Large intestine (tissue), 3 donors: ENCODE measurements at regions not wholly inside any gene's neighbourhood (a gene's known extent, or its start where the extent isn't known, plus 50 kb on each side); places are given as distances from the start of the nearest gene placed in this dataset.

Experiments
- DNase-seq, 2 donors: peaks; one replicate each; pipeline versions ENCODE4 v3.0.0 to v3.0.0-alpha.2; 2013
- H3K27ac ChIP-seq: one replicate; pipeline ENCODE4 v1.5.1; 2013; ENCODE audit warnings: low read length
- H3K27me3 ChIP-seq: 2 replicates; pipeline ENCODE4 v1.6.1; 2013; ENCODE audit warnings: low read length; ENCODE audit not compliant: control insufficient read depth, insufficient read depth
- H3K36me3 ChIP-seq: 2 replicates; pipeline ENCODE4 v1.6.1; 2013; ENCODE audit warnings: low read length; ENCODE audit not compliant: control insufficient read depth, insufficient read depth
- H3K4me1 ChIP-seq: one replicate; pipeline ENCODE4 v1.6.1; 2013; ENCODE audit warnings: low read length; ENCODE audit not compliant: control insufficient read depth, insufficient read depth
- H3K4me3 ChIP-seq: one replicate; pipeline ENCODE4 v1.5.1; 2013; ENCODE audit warnings: low read length
- H3K9me3 ChIP-seq: one replicate; pipeline ENCODE4 v1.6.1; 2013; ENCODE audit warnings: mild to moderate bottlenecking, low read depth, low read length, moderate library complexity; ENCODE audit not compliant: control insufficient read depth
- WGBS: methylation state at CpG from one replicate; pipeline ENCODE4 v1.1.5; 2013; ENCODE audit warnings: low lambda C conversion rate; ENCODE audit not compliant: insufficient coverage; 5-methylcytosine and 5-hydroxymethylcytosine counted together

- no peak overlapping the region for H3K4me3 ChIP-seq
- no peaks in the 10 kb centered on the region for H3K36me3 ChIP-seq
- no CpG with 5 or more reads among the region's 3 CpGs for WGBS
These were observed 99.6 kb downstream of the NMUR2 start for GRCh38 chr5:152305525-152305924.

GRCh38 chr5:152303841-152304240 is 101.2 kb downstream of the NMUR2 start:
- Histone ChIP-seq H3K27me3 (no peaks in the 10 kb centered on the region), H3K27ac (no peak overlapping the region), H3K9me3 (no peaks in the 10 kb centered on the region), H3K4me3 (no peak overlapping the region), H3K4me1 (no peaks in the 10 kb centered on the region), H3K36me3 (no peaks in the 10 kb centered on the region)
- no peak for DNase-seq

More at GRCh38 chr5:152305525-152305924, 99.6 kb downstream of the NMUR2 start:
- Histone ChIP-seq H3K9me3 (no peaks in the 10 kb centered on the region), H3K4me1 (no peaks in the 10 kb centered on the region), H3K27ac (no peak overlapping the region), H3K27me3 (no peaks in the 10 kb centered on the region)
- DNase-seq: no peak

GRCh38 chr5:152297866-152298265 is 107.2 kb downstream of the NMUR2 start:
- no peak for DNase-seq
- H3K27me3 ChIP-seq: no peaks in the 10 kb centered on the region
- H3K4me1 ChIP-seq: no peaks in the 10 kb centered on the region
- no peaks in the 10 kb centered on the region for H3K36me3 ChIP-seq
- no peak overlapping the region for H3K27ac ChIP-seq
- no peak overlapping the region for H3K4me3 ChIP-seq
- no peaks in the 10 kb centered on the region for H3K9me3 ChIP-seq

- no peak overlapping the region for H3K4me3 ChIP-seq
- no peak overlapping the region for H3K27ac ChIP-seq
- no CpG with 5 or more reads among the region's 2 CpGs for WGBS
- H3K27me3 ChIP-seq: no peaks in the 10 kb centered on the region
- H3K9me3 ChIP-seq: no peaks in the 10 kb centered on the region
- no peaks in the 10 kb centered on the region for H3K4me1 ChIP-seq
- no peaks in the 10 kb centered on the region for H3K36me3 ChIP-seq
- DNase-seq: no peak
These were observed 111.9 kb downstream of the NMUR2 start for GRCh38 chr5:152293189-152293588.

GRCh38 chr5:152290181-152290580 is 114.9 kb downstream of the NMUR2 start:
- no CpG with 5 or more reads among the region's 5 CpGs for WGBS
- Histone ChIP-seq H3K9me3 (no peaks in the 10 kb centered on the region), H3K4me3 (no peak overlapping the region), H3K27ac (no peak overlapping the region), H3K4me1 (no peaks in the 10 kb centered on the region), H3K36me3 (no peaks in the 10 kb centered on the region), H3K27me3 (no peaks in the 10 kb centered on the region)
- DNase-seq: no peak

GRCh38 chr5:152288917-152289595 is 116.0 kb downstream of the NMUR2 start:
- Histone ChIP-seq H3K4me1 (no peaks in the 10 kb centered on the region), H3K27ac (no peak overlapping the region), H3K9me3 (no peaks in the 10 kb centered on the region), H3K4me3 (no peak overlapping the region), H3K27me3 (no peaks in the 10 kb centered on the region), H3K36me3 (no peaks in the 10 kb centered on the region)
- no peak for DNase-seq
- no CpG with 5 or more reads among the region's 3 CpGs for WGBS

GRCh38 chr5:152288499-152288898 is 116.6 kb downstream of the NMUR2 start:
- Histone ChIP-seq H3K36me3 (no peaks in the 10 kb centered on the region), H3K4me3 (no peak overlapping the region), H3K27me3 (no peaks in the 10 kb centered on the region), H3K27ac (no peak overlapping the region), H3K9me3 (no peaks in the 10 kb centered on the region), H3K4me1 (no peaks in the 10 kb centered on the region)
- DNase-seq: no peak
- no CpG with 5 or more reads among the region's 6 CpGs for whole genome bisulfite sequencing

- Histone ChIP-seq H3K9me3 (no peaks in the 10 kb centered on the region), H3K27ac (no peak overlapping the region), H3K4me3 (no peak overlapping the region), H3K36me3 (no peaks in the 10 kb centered on the region), H3K27me3 (no peaks in the 10 kb centered on the region), H3K4me1 (no peaks in the 10 kb centered on the region)
- no peak for DNase-seq
- WGBS: no CpG with 5 or more reads among the region's 3 CpGs
These were observed 119.3 kb downstream of the NMUR2 start for GRCh38 chr5:152285764-152286163.

- no CpG with 5 or more reads among the region's 1 CpG for WGBS
- Histone ChIP-seq H3K4me1 (no peaks in the 10 kb centered on the region), H3K4me3 (no peak overlapping the region), H3K9me3 (no peaks in the 10 kb centered on the region), H3K27ac (no peak overlapping the region), H3K36me3 (no peaks in the 10 kb centered on the region), H3K27me3 (no peaks in the 10 kb centered on the region)
- no peak for DNase-seq
These were observed 122.7 kb downstream of the NMUR2 start for GRCh38 chr5:152282331-152282730.

GRCh38 chr5:152277936-152278335 is 127.1 kb downstream of the NMUR2 start:
- H3K27me3 ChIP-seq: no peaks in the 10 kb centered on the region
- no peaks in the 10 kb centered on the region for H3K4me1 ChIP-seq
- no CpG with 5 or more reads among the region's 2 CpGs for WGBS
- no peak overlapping the region for H3K4me3 ChIP-seq
- DNase-seq: no peak
- no peaks in the 10 kb centered on the region for H3K36me3 ChIP-seq
- no peaks in the 10 kb centered on the region for H3K9me3 ChIP-seq
- H3K27ac ChIP-seq: no peak overlapping the region

GRCh38 chr5:152274224-152274623 is 130.9 kb downstream of the NMUR2 start:
- Histone ChIP-seq H3K4me3 (no peak overlapping the region), H3K36me3 (no peaks in the 10 kb centered on the region), H3K27me3 (no peaks in the 10 kb centered on the region), H3K9me3 (no peaks in the 10 kb centered on the region), H3K4me1 (no peaks in the 10 kb centered on the region), H3K27ac (no peak overlapping the region)
- 33% methylated on average over 1 of the region's 2 CpGs for WGBS
- no peak for DNase-seq
